ENCODE measurements at regions not wholly inside any gene's neighbourhood (a gene's known extent, or its start where the extent isn't known, plus 50 kb on each side); places are given as distances from the start of the nearest gene placed in this dataset.
"Not testable (repeated sequence)": the region's sequence is repeated elsewhere in the genome, so short reads cannot be mapped to it uniquely, and the experiment has no call there.

GRCh38 chr2:131656816-131657633, 129.3 kb downstream of the CCDC74A start:
- no peak for DNase-seq
- no peak overlapping the region for H3K4me3 ChIP-seq (ENCODE audit: low read depth, low read length)
- no peaks in the 10 kb centered on the region for H3K9me3 ChIP-seq (ENCODE audit: severe bottlenecking)
- H3K27ac ChIP-seq, result no peak overlapping the region
- no peaks in the 10 kb centered on the region for H3K27me3 ChIP-seq (ENCODE audit: insufficient read depth, low read depth, severe bottlenecking)
- TF ChIP-seq, protein P1, sequence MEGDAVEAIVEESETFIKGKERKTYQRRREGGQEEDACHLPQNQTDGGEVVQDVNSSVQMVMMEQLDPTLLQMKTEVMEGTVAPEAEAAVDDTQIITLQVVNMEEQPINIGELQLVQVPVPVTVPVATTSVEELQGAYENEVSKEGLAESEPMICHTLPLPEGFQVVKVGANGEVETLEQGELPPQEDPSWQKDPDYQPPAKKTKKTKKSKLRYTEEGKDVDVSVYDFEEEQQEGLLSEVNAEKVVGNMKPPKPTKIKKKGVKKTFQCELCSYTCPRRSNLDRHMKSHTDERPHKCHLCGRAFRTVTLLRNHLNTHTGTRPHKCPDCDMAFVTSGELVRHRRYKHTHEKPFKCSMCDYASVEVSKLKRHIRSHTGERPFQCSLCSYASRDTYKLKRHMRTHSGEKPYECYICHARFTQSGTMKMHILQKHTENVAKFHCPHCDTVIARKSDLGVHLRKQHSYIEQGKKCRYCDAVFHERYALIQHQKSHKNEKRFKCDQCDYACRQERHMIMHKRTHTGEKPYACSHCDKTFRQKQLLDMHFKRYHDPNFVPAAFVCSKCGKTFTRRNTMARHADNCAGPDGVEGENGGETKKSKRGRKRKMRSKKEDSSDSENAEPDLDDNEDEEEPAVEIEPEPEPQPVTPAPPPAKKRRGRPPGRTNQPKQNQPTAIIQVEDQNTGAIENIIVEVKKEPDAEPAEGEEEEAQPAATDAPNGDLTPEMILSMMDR (IDR thresholded peaks at IDR 0.05; ENCODE audit: low read depth, low read length), result no peak
- no peaks in the 10 kb centered on the region for H3K36me3 ChIP-seq

DNA sequence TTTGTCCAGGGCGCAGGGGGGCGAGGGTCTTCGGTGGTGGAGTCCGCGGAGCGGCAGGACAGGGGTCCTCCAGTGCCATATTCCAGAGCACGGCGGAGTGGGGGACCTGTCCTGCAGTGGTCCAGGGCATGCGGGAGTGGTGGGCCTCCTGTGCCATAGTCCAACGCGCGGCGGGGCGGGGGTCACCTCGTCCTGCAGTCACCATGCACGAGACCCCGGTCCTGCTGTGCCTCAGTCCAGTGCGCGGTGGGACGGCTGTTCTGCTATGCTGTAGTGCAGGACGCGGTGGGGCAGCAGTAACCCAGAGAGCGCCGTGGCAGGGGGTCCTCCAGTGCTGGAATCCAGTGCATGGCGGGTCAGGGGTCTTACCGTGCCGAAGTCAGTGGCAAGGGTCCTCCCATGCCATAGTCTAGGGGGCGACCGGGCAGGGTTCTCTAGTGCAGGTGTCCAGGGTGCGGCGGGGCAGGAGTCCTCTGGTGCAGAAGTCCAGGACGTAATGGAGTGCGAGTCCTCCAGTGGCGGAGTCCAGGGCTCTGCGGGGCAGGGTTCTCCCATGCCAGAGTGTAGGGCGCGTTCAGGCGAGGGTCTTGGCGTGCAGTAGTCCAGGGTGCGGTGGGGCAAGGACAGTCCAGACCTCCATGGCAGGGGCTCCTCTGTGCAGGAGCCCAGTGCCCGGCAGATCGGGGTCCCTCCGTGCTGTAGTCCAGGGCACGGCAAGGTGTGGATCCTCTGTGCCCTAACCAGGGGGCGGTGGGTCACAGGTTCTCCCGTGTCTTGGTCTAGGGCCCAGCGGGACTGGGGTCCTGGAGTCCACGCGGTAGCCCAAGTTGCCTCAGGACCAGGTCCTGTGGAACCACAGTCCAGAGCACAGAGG, 130.4 kb downstream of the CCDC74A start:
- TF ChIP-seq, protein P1 (IDR thresholded peaks at IDR 0.05; ENCODE audit: low read depth, low read length), result no peak
- H3K27ac ChIP-seq, result no peak overlapping the region
- H3K27me3 ChIP-seq (ENCODE audit: insufficient read depth, low read depth, severe bottlenecking), result no peaks in the 10 kb centered on the region
- no peaks in the 10 kb centered on the region for H3K9me3 ChIP-seq (ENCODE audit: severe bottlenecking)
- DNase-seq, result no peak
- H3K4me3 ChIP-seq (ENCODE audit: low read depth, low read length), result no peak overlapping the region
- no peaks in the 10 kb centered on the region for H3K36me3 ChIP-seq

GRCh38 chr2:131658769-131659131, 131.1 kb downstream of the CCDC74A start:
- H3K4me3 ChIP-seq (ENCODE audit: low read depth, low read length), result no peak overlapping the region
- no peaks in the 10 kb centered on the region for H3K36me3 ChIP-seq
- TF ChIP-seq, protein P1 (IDR thresholded peaks at IDR 0.05; ENCODE audit: low read depth, low read length), result no peak
- no peak overlapping the region for H3K27ac ChIP-seq
- no peaks in the 10 kb centered on the region for H3K9me3 ChIP-seq (ENCODE audit: severe bottlenecking)
- H3K27me3 ChIP-seq (ENCODE audit: insufficient read depth, low read depth, severe bottlenecking), result no peaks in the 10 kb centered on the region
- no peak for DNase-seq

DNA sequence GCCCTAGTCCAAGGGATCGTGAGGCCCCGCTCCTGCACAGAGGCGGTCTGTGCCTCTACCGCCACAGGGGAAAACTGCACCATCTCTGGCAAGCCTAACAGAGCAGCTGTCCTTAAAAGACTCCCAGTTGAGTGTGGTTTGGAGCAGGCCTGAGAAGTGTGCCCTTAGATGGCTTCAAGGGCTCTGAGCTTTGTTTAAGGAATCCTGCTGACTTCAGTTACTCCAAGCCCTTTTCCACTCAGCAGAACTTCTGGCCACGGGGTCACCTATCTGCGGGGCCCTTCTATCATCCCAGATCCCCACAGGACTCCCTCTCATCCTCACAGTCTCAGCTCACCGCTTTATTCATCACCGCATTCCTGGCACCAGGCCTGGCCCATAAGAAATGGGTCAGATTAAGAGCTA, 131.5 kb downstream of the CCDC74A start:
- Histone ChIP-seq H3K9me3 (ENCODE audit: severe bottlenecking) (no peaks in the 10 kb centered on the region), H3K27ac (no peak overlapping the region), H3K27me3 (ENCODE audit: insufficient read depth, low read depth, severe bottlenecking) (no peaks in the 10 kb centered on the region), H3K36me3 (no peaks in the 10 kb centered on the region), H3K4me3 (ENCODE audit: low read depth, low read length) (no peak overlapping the region)
- no peak for DNase-seq
- TF ChIP-seq, protein P1 (IDR thresholded peaks at IDR 0.05; ENCODE audit: low read depth, low read length), result no peak

DNA sequence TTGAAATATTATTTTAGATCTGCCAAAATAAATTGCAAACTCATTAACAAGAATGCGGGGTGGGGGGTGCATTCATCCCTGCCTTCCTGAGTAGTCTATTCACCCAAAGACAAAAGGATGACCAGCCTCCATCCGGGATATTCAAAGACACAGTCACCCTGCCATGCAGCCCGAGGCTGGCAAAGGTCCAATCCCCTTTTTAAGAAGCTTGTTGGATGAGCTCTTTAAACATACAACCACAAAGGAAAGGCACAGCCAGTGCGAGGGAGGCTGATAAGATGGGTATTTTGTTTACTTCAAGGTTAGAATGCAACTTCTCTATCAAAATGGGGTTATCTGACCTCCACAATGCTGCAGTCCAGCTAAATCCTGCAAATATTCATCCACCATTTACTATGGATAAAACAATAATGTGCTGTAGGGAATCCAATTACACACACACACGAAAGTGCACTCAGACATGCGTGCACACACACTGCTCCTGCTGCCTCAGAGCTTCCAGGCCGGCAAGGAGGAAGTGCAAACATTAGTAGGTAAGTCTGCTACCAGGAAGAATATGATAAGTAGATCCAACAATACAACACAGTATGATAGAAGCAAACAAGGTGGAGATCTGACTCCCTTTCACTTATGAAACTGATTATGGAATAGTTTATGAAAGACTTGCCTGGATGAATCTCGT, 133.6 kb downstream of the CCDC74A start:
- not testable (repeated sequence) for H3K4me3 ChIP-seq (ENCODE audit: low read depth, low read length); H3K27me3 ChIP-seq (ENCODE audit: insufficient read depth, low read depth, severe bottlenecking); DNase-seq; H3K9me3 ChIP-seq (ENCODE audit: severe bottlenecking); H3K27ac ChIP-seq; H3K36me3 ChIP-seq

- H3K9me3 ChIP-seq (ENCODE audit: severe bottlenecking); H3K27ac ChIP-seq; H3K36me3 ChIP-seq; H3K4me3 ChIP-seq (ENCODE audit: low read depth, low read length); DNase-seq; H3K27me3 ChIP-seq (ENCODE audit: insufficient read depth, low read depth, severe bottlenecking): not testable (repeated sequence)
Measured at GRCh38 chr2:131661884-131662535, 134.3 kb downstream of the CCDC74A start.

- not testable (repeated sequence) for H3K27me3 ChIP-seq (ENCODE audit: insufficient read depth, low read depth, severe bottlenecking); H3K9me3 ChIP-seq (ENCODE audit: severe bottlenecking); H3K4me3 ChIP-seq (ENCODE audit: low read depth, low read length); DNase-seq; H3K36me3 ChIP-seq; H3K27ac ChIP-seq
Measured at GRCh38 chr2:131663501-131663900, 135.8 kb downstream of the CCDC74A start.

DNA sequence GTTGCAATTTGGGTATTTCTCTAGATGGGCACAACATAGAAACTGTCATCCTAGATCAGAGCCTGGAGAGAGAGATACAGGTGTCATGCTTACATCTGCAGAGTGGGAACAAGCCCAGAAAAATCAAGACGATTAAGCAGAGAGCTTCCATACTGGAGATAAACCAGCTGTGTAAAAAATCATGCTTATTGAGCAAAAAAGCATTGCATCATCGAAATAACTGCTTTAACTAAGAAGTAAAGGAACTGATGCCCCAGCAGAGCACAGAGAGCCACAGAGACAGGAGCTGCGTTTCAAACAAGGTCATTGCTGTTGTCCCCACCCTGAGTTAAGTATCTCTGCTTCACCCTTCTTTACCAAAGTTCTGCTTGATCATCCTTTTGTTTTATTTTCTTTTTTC, 138.0 kb downstream of the CCDC74A start:
- H3K27me3 ChIP-seq (ENCODE audit: insufficient read depth, low read depth, severe bottlenecking); H3K9me3 ChIP-seq (ENCODE audit: severe bottlenecking); DNase-seq; H3K27ac ChIP-seq; H3K4me3 ChIP-seq (ENCODE audit: low read depth, low read length); H3K36me3 ChIP-seq: not testable (repeated sequence)

DNA sequence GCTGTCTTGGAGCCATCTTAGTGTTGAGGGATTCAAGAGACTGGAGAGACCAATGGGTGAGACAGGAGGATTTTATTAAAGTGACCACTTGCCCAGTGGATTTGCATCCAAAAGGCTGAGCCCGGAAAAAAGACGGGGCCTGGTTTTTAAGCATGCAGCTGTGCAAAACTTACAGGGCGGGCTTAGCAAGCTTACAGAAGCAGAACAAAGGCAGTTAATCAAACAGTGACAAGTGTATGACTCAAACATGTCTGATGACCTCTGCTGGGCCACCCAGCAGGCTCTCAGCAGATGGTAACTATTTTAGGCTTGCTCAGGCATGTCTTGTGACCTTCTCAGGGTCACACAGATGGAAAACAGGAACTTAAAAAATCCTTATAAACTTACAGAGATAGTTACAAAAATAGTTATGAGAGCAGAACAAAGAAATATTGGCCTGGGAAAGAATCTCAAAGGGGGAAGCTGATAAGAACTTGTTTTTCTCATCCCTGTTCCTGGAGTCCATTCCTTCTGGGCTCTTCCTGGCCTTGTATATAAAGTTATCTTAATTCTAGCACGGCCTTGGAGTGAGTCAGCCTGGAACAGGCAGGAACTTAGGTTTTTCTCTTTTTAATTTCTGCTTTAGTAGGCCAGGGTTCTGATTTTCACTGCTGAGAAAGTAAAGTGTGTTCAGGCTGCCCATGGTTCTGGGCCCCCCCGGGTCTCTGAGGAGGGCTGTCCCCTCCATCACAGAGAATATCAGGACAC, 141.3 kb downstream of the CCDC74A start:
- DNase-seq, result peak; percentile 56
- H3K4me3 ChIP-seq (ENCODE audit: low read depth, low read length), result not testable (repeated sequence)

More for the DNA sequence above, 141.3 kb downstream of the CCDC74A start:
- not testable (repeated sequence) for H3K9me3 ChIP-seq (ENCODE audit: severe bottlenecking); H3K27me3 ChIP-seq (ENCODE audit: insufficient read depth, low read depth, severe bottlenecking); H3K36me3 ChIP-seq
- peak overlapping the region; percentile 71 for H3K27ac ChIP-seq
